ENCODE measurements at regions not wholly inside any gene's neighbourhood (a gene's known extent, or its start where the extent isn't known, plus 50 kb on each side); places are given as distances from the start of the nearest gene placed in this dataset.

DNA sequence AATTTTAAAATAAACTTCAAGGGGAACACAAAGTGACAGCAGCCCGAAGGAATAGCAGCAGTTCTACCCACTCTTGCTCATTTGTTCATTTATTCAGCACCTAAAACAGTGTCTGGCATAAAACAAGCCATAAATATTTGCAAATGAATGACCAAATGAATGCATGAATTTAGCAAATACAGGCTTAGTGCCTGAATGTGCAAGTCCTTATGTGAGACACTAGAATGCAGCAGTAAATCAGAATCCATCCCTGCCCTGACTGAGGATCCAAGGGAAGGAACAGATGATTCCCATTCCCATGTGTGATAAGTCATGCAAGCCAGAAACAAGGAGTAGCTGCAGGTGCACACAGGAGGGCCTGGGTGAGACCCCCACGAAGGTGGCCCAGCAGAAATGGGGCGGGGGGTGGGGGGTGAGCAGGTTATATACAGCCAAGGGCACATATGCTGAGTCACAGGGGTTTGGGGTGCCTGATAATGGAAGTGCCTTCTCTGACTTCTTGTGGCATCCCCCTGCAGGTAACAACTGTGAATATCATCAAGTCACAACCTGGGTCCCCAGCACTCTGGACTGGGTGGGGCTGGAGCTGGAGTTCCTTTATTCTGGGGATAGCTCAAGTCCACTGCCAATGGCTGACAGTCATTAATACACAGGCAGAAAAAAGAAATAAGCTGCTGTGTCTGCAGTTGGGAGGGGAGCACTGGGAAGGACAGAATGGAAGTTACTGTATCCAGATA lies 311.9 kb downstream of the TXNL1 start (continued):
- TF ChIP-seq ZSCAN29 (IDR thresholded peaks at IDR 0.05): no peak

- no peaks in the 10 kb centered on the region for H4K20me1 ChIP-seq (ENCODE audit: control insufficient read depth, insufficient read depth)
- H3K27ac ChIP-seq (ENCODE audit: control insufficient read depth, insufficient read depth): no peak overlapping the region
- H3K4me1 ChIP-seq (ENCODE audit: control insufficient read depth, insufficient read depth, low read length): peaks cover 23% of the 10 kb centered on the region
- no peak for DNase-seq (ENCODE audit: low read depth, low spot score)
- ATAC-seq: no peak; the same call in 2 of the 3 replicates
- no peaks in the 10 kb centered on the region for H3K27me3 ChIP-seq (replicated peaks in 1 of 2; ENCODE audit: control insufficient read depth in 2 of 2, insufficient read depth in 2 of 2, low read length in 1 of 2)
- H2AFZ ChIP-seq (ENCODE audit: control insufficient read depth, low read depth, low read length): no peak overlapping the region
- no peak for FAIRE-seq
- H3K9me3 ChIP-seq (replicated peaks; ENCODE audit: control insufficient read depth, insufficient read depth, low read length): no peaks in the 10 kb centered on the region
- ChIA-PET SMC1A (ENCODE audit: uncharacterized antibody, unreplicated experiment) (interaction anchor here (0.6 to 1.4 kb wide), 2 partner anchors 21 to 69 kb away, joined by 3 read pairs; no protein-coding TSS in a partner anchor), CTCF (interaction anchor here (1.2 to 1.3 kb wide), 2 partner anchors 9 to 421 kb away, joined by 3 to 4 read pairs; no protein-coding TSS in a partner anchor), POLR2A (no interaction called here), RAD21 (ENCODE audit: unreplicated experiment) (no interaction called here)
- no peak overlapping the region for H3K9ac ChIP-seq (ENCODE audit: control insufficient read depth, insufficient read depth, low read length)
- H3K4me2 ChIP-seq (ENCODE audit: control insufficient read depth, insufficient read depth): no peak overlapping the region
- no peaks in the 10 kb centered on the region for H3K36me3 ChIP-seq (ENCODE audit: control insufficient read depth in 2 of 2, insufficient read depth in 2 of 2, low read length in 1 of 2)
- no TSS peak for BruUV-seq (replicated peaks)
- in situ Hi-C loops (cut with MboI) (no loop called here), intact Hi-C loops (cut with micrococcal nuclease; ENCODE audit: unreplicated experiment) (no loop called here)
- no peaks in the 10 kb centered on the region for H3K79me2 ChIP-seq (ENCODE audit: control insufficient read depth, insufficient read depth, low read length)
- TF ChIP-seq SRF (IDR thresholded peaks at IDR 0.05; ENCODE audit: low read depth in 2 of 2, low read length in 2 of 2): no peak
- TF ChIP-seq POLR2A (IDR thresholded peaks at IDR 0.05; ENCODE audit: low read depth, low read length): no peak
- TF ChIP-seq RELA (IDR thresholded peaks at IDR 0.05; ENCODE audit: borderline replicate concordance, partially characterized antibody): no peak
- TF ChIP-seq RUNX3 (IDR thresholded peaks at IDR 0.05; ENCODE audit: low read length): no peak
- TF ChIP-seq, protein P1, sequence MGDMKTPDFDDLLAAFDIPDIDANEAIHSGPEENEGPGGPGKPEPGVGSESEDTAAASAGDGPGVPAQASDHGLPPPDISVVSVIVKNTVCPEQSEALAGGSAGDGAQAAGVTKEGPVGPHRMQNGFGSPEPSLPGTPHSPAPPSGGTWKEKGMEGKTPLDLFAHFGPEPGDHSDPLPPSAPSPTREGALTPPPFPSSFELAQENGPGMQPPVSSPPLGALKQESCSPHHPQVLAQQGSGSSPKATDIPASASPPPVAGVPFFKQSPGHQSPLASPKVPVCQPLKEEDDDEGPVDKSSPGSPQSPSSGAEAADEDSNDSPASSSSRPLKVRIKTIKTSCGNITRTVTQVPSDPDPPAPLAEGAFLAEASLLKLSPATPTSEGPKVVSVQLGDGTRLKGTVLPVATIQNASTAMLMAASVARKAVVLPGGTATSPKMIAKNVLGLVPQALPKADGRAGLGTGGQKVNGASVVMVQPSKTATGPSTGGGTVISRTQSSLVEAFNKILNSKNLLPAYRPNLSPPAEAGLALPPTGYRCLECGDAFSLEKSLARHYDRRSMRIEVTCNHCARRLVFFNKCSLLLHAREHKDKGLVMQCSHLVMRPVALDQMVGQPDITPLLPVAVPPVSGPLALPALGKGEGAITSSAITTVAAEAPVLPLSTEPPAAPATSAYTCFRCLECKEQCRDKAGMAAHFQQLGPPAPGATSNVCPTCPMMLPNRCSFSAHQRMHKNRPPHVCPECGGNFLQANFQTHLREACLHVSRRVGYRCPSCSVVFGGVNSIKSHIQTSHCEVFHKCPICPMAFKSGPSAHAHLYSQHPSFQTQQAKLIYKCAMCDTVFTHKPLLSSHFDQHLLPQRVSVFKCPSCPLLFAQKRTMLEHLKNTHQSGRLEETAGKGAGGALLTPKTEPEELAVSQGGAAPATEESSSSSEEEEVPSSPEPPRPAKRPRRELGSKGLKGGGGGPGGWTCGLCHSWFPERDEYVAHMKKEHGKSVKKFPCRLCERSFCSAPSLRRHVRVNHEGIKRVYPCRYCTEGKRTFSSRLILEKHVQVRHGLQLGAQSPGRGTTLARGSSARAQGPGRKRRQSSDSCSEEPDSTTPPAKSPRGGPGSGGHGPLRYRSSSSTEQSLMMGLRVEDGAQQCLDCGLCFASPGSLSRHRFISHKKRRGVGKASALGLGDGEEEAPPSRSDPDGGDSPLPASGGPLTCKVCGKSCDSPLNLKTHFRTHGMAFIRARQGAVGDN (IDR thresholded peaks at IDR 0.05): no peak
- TF ChIP-seq, protein P2, sequence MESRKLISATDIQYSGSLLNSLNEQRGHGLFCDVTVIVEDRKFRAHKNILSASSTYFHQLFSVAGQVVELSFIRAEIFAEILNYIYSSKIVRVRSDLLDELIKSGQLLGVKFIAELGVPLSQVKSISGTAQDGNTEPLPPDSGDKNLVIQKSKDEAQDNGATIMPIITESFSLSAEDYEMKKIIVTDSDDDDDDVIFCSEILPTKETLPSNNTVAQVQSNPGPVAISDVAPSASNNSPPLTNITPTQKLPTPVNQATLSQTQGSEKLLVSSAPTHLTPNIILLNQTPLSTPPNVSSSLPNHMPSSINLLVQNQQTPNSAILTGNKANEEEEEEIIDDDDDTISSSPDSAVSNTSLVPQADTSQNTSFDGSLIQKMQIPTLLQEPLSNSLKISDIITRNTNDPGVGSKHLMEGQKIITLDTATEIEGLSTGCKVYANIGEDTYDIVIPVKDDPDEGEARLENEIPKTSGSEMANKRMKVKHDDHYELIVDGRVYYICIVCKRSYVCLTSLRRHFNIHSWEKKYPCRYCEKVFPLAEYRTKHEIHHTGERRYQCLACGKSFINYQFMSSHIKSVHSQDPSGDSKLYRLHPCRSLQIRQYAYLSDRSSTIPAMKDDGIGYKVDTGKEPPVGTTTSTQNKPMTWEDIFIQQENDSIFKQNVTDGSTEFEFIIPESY (IDR thresholded peaks at IDR 0.05): no peak
- TF ChIP-seq HDAC2 (IDR thresholded peaks at IDR 0.05): no peak
- TF ChIP-seq ZSCAN29 (IDR thresholded peaks at IDR 0.05): no peak
- TF ChIP-seq RAD21 (IDR thresholded peaks at IDR 0.05; ENCODE audit: insufficient read depth, low read depth, low read length): peak; percentile 47
- no peak for TF ChIP-seq IKZF1 (conservative IDR thresholded peaks at IDR 0.05)
- peak in 1 of 3 experiments; percentile 16; a peak in 1 of 6 replicates for TF ChIP-seq CTCF (IDR thresholded peaks at IDR 0.05 in 2 of 3, conservative IDR thresholded peaks at IDR 0.05 in 1 of 3; ENCODE audit: control insufficient read depth in 2 of 3, extremely low read depth in 1 of 3, insufficient read depth in 1 of 3, low read depth in 3 of 3, low read length in 3 of 3)
- WGBS (ENCODE audit: insufficient coverage, insufficient replicate concordance, low lambda C conversion rate, missing lambda C conversion rate): 36% methylated on average over 4 of the region's 4 CpGs
- no peak overlapping the region for H3K4me3 ChIP-seq
These were observed 314.7 kb downstream of the TXNL1 start for GRCh38 chr18:56323673-56324072.
